ENCODE measurements at regions not wholly inside any gene's neighbourhood (a gene's known extent, or its start where the extent isn't known, plus 50 kb on each side); places are given as distances from the start of the nearest gene placed in this dataset.

GRCh38 chr1:5515501-5515900 lies 476.7 kb downstream of the NPHP4 start:
- TF ChIP-seq, protein P1, sequence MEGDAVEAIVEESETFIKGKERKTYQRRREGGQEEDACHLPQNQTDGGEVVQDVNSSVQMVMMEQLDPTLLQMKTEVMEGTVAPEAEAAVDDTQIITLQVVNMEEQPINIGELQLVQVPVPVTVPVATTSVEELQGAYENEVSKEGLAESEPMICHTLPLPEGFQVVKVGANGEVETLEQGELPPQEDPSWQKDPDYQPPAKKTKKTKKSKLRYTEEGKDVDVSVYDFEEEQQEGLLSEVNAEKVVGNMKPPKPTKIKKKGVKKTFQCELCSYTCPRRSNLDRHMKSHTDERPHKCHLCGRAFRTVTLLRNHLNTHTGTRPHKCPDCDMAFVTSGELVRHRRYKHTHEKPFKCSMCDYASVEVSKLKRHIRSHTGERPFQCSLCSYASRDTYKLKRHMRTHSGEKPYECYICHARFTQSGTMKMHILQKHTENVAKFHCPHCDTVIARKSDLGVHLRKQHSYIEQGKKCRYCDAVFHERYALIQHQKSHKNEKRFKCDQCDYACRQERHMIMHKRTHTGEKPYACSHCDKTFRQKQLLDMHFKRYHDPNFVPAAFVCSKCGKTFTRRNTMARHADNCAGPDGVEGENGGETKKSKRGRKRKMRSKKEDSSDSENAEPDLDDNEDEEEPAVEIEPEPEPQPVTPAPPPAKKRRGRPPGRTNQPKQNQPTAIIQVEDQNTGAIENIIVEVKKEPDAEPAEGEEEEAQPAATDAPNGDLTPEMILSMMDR (IDR thresholded peaks at IDR 0.05) = no peak
- TF ChIP-seq POLR2AphosphoS5 (IDR thresholded peaks at IDR 0.05) (no peak), EP300 (IDR thresholded peaks at IDR 0.05; ENCODE audit: low read depth) (no peak), POLR2A (IDR thresholded peaks at IDR 0.05) (no peak)
